Loucy (cell line): ENCODE measurements at regions not wholly inside any gene's neighbourhood (a gene's known extent, or its start where the extent isn't known, plus 50 kb on each side); places are given as distances from the start of the nearest gene placed in this dataset.

Source experiments
- CTCF ChIP-seq: fragments of 200-600 bp; sonication (generic); conservative IDR thresholded peaks from 2 replicates; pipeline ENCODE4 v1.5.1; 2014; ENCODE audit warnings: mild to moderate bottlenecking, antibody characterized with exemption, low read length
- EZH2phosphoT487 ChIP-seq: fragments of 200-600 bp; IDR thresholded peaks from 2 replicates; pipeline ENCODE4 v1.6.1; 2018; ENCODE audit warnings: antibody characterized with exemption, mild to moderate bottlenecking, moderate library complexity, borderline replicate concordance

GRCh38 chr14:53391156-53391555 lies 238.0 kb upstream of the DDHD1 start:
- no peak for TF ChIP-seq CTCF
- no peak for TF ChIP-seq EZH2phosphoT487
